Nephron (organoid): ENCODE measurements at regions not wholly inside any gene's neighbourhood (a gene's known extent, or its start where the extent isn't known, plus 50 kb on each side); places are given as distances from the start of the nearest gene placed in this dataset.

Source experiments
- H3K27ac Mint-ChIP-seq, 3 experiments: 2 replicates each; pipeline ENCODE4 v1.8.0; 2020; ENCODE audit warnings: mixed read lengths in 3 of 3, mild to moderate bottlenecking in 2 of 3, moderate library complexity in 1 of 3
- H3K27me3 Mint-ChIP-seq: 2 replicates; pipeline ENCODE4 v1.8.0; 2021; ENCODE audit warnings: low read depth, mild to moderate bottlenecking, moderate library complexity, mixed read lengths
- H3K36me3 Mint-ChIP-seq: 2 replicates; pipeline ENCODE4 v1.8.0; 2020; ENCODE audit warnings: low read depth, mixed read lengths
- H3K4me1 Mint-ChIP-seq: 2 replicates; pipeline ENCODE4 v1.8.0; 2020; ENCODE audit warnings: mixed read lengths
- H3K4me3 Mint-ChIP-seq, 3 experiments: 2 replicates each; pipeline ENCODE4 v1.8.0; 2020; ENCODE audit warnings: mild to moderate bottlenecking in 3 of 3, mixed read lengths in 3 of 3, moderate library complexity in 2 of 3
- H3K9me3 Mint-ChIP-seq: 2 replicates; pipeline ENCODE4 v1.8.0; 2020; ENCODE audit warnings: mixed read lengths
- TF ChIP-seq, protein P1 (sequence below), 3 experiments: fragments of 200-600 bp; sonication (generic); IDR thresholded peaks; one replicate each; pipeline ENCODE4 v1.5.0; 2021; ENCODE audit warnings: antibody characterized with exemption in 3 of 3; ENCODE audit not compliant: unreplicated experiment in 3 of 3

GRCh38 chr7:152513861-152514770, 78.3 kb upstream of the KMT2C start:
- Mint-ChIP-seq H3K36me3 (no peaks in the 10 kb centered on the region), H3K4me1 (no peaks in the 10 kb centered on the region), H3K27ac (no peak overlapping the region), H3K27me3 (peaks cover 4% of the 10 kb centered on the region), H3K4me3 (no peak overlapping the region), H3K9me3 (peaks cover 3% of the 10 kb centered on the region)
- TF ChIP-seq, protein P1, sequence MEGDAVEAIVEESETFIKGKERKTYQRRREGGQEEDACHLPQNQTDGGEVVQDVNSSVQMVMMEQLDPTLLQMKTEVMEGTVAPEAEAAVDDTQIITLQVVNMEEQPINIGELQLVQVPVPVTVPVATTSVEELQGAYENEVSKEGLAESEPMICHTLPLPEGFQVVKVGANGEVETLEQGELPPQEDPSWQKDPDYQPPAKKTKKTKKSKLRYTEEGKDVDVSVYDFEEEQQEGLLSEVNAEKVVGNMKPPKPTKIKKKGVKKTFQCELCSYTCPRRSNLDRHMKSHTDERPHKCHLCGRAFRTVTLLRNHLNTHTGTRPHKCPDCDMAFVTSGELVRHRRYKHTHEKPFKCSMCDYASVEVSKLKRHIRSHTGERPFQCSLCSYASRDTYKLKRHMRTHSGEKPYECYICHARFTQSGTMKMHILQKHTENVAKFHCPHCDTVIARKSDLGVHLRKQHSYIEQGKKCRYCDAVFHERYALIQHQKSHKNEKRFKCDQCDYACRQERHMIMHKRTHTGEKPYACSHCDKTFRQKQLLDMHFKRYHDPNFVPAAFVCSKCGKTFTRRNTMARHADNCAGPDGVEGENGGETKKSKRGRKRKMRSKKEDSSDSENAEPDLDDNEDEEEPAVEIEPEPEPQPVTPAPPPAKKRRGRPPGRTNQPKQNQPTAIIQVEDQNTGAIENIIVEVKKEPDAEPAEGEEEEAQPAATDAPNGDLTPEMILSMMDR (IDR thresholded peaks at IDR 0.05; ENCODE audit: unreplicated experiment in 3 of 3), result no peak

- Mint-ChIP-seq H3K27me3 (peaks cover 4% of the 10 kb centered on the region), H3K9me3 (peaks cover 3% of the 10 kb centered on the region), H3K36me3 (no peaks in the 10 kb centered on the region), H3K4me3 (no peak overlapping the region), H3K4me1 (no peaks in the 10 kb centered on the region), H3K27ac (no peak overlapping the region)
- TF ChIP-seq, protein P1 (IDR thresholded peaks at IDR 0.05; ENCODE audit: unreplicated experiment in 3 of 3), result no peak
Observed at GRCh38 chr7:152512706-152513105, 76.9 kb upstream of the KMT2C start.

DNA sequence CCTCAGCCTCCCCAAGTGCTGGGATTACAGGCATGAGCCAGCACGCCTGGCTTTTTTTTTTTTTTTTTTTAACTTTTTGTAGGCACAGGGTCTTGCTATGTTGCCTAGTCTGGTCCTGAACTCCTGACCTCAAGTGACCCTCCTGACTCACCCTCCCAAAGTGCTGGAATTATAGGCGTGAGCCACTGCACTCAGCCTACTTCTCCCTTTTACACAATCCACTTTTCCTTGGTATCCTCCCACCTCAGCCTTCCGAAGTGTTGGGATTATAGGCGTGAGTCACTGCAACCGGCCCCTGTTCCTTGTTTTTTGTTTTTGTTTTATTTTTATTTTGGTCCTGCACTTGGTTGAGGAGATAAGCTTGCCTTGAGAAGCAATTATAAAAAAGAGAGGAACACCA, 75.9 kb upstream of the KMT2C start:
- Mint-ChIP-seq H3K4me1 (no peaks in the 10 kb centered on the region), H3K27ac (no peak overlapping the region), H3K9me3 (peaks cover 3% of the 10 kb centered on the region), H3K4me3 (no peak overlapping the region), H3K27me3 (peaks cover 4% of the 10 kb centered on the region), H3K36me3 (no peaks in the 10 kb centered on the region)
- TF ChIP-seq, protein P1 (IDR thresholded peaks at IDR 0.05; ENCODE audit: unreplicated experiment in 3 of 3), result no peak

DNA sequence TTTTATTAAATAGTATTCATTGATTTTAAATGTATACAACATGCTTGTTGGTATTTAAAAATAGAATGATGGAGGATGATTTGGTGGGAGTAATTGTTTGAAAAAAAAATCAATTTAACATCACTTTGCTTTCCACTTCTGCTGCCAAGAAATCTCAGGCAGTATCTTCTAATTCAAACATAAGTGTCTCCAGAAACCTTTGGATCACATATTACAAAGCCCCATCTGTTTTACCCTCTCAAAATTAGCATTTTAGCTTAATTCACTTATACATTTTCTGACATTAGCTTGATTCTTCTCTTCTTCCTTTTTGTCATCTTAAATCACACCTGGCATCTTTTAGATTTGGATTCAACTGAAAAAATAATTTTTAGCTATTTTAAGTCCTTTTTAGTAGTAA, 72.9 kb upstream of the KMT2C start:
- Mint-ChIP-seq H3K9me3 (no peaks in the 10 kb centered on the region), H3K36me3 (no peaks in the 10 kb centered on the region), H3K27ac (no peak overlapping the region), H3K27me3 (peaks cover 4% of the 10 kb centered on the region), H3K4me3 (no peak overlapping the region), H3K4me1 (no peaks in the 10 kb centered on the region)
- TF ChIP-seq, protein P1 (IDR thresholded peaks at IDR 0.05; ENCODE audit: unreplicated experiment in 3 of 3), result no peak

- no peak overlapping the region for H3K27ac Mint-ChIP-seq
- H3K4me3 Mint-ChIP-seq, result no peak overlapping the region
- no peaks in the 10 kb centered on the region for H3K36me3 Mint-ChIP-seq
- H3K27me3 Mint-ChIP-seq, result peaks cover 4% of the 10 kb centered on the region
- TF ChIP-seq, protein P1 (IDR thresholded peaks at IDR 0.05; ENCODE audit: unreplicated experiment in 3 of 3), result no peak
- H3K9me3 Mint-ChIP-seq, result no peaks in the 10 kb centered on the region
- no peaks in the 10 kb centered on the region for H3K4me1 Mint-ChIP-seq
Observed at GRCh38 chr7:152505606-152506005, 69.8 kb upstream of the KMT2C start.

DNA sequence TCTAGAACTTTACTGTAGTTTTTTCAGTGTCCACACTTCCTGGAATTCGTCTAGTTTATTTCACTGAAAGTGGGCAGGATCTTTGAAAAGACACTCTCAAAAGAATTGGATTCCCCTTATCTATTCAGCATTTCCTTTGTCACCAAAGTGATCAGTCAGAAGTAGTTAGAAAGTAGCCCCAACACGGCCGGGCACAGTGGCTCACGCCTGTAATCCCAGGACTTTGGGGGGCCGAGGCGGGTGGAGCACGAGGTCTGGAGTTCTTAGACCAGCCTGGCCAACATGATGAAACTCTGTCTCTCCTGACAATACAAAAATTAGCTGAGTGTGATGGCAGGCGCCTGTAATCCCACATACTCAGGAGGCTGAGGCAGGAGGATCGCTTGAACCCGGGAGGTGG, 69.0 kb upstream of the KMT2C start:
- Mint-ChIP-seq H3K4me3 (no peak overlapping the region), H3K27me3 (peaks cover 4% of the 10 kb centered on the region), H3K36me3 (no peaks in the 10 kb centered on the region), H3K4me1 (no peaks in the 10 kb centered on the region), H3K9me3 (no peaks in the 10 kb centered on the region), H3K27ac (no peak overlapping the region)
- TF ChIP-seq, protein P1 (IDR thresholded peaks at IDR 0.05; ENCODE audit: unreplicated experiment in 3 of 3), result no peak
